Activated CD8-positive, alpha-beta memory T cell treated with anti-CD3 and anti-CD28 coated beads for 48 hours (primary cell): ENCODE measurements at regions not wholly inside any gene's neighbourhood (a gene's known extent, or its start where the extent isn't known, plus 50 kb on each side); places are given as distances from the start of the nearest gene placed in this dataset.
"Not testable (repeated sequence)": the region's sequence is repeated elsewhere in the genome, so short reads cannot be mapped to it uniquely, and the experiment has no call there.

Experiments used
- DNase-seq, 3 experiments: peaks; one replicate each; pipeline ENCODE4 v3.0.0-alpha.2; 2020; ENCODE audit warnings: low read depth in 2 of 3, low spot score in 2 of 3

GRCh38 chr15:58357529-58358476 lies 74.0 kb upstream of the LIPC start:
- DNase-seq, result no peak

- no peak for DNase-seq
Measured at GRCh38 chr15:58360421-58361090, 71.2 kb upstream of the LIPC start.

GRCh38 chr15:58361273-58361759 lies 70.5 kb upstream of the LIPC start:
- DNase-seq, result no peak

GRCh38 chr15:58362262-58362922 lies 69.4 kb upstream of the LIPC start:
- DNase-seq, result no peak

- DNase-seq, result not testable (repeated sequence)
Measured at GRCh38 chr15:58363118-58363517, 68.7 kb upstream of the LIPC start.

- DNase-seq, result not testable (repeated sequence)
Measured at GRCh38 chr15:58363673-58364072, 68.1 kb upstream of the LIPC start.

- DNase-seq, result not testable (repeated sequence)
Measured at GRCh38 chr15:58365098-58365497, 66.7 kb upstream of the LIPC start.

- DNase-seq, result no peak
Measured at GRCh38 chr15:58369261-58369701, 62.5 kb upstream of the LIPC start.

GRCh38 chr15:58369956-58370355 lies 61.8 kb upstream of the LIPC start:
- DNase-seq, result no peak

GRCh38 chr15:58374147-58374546 lies 57.6 kb upstream of the LIPC start:
- DNase-seq, result no peak

GRCh38 chr15:58377193-58377592 lies 54.6 kb upstream of the LIPC start:
- no peak for DNase-seq

GRCh38 chr15:58378241-58379085 lies 53.3 kb upstream of the LIPC start:
- no peak for DNase-seq

- not testable (repeated sequence) for DNase-seq
Measured at GRCh38 chr15:58379454-58379853, 52.3 kb upstream of the LIPC start.

GRCh38 chr15:58380280-58380945 lies 51.4 kb upstream of the LIPC start:
- no peak for DNase-seq

- DNase-seq, result no peak
Measured at GRCh38 chr15:58381697-58382096, 50.1 kb upstream of the LIPC start.
